ENCODE measurements at regions not wholly inside any gene's neighbourhood (a gene's known extent, or its start where the extent isn't known, plus 50 kb on each side); places are given as distances from the start of the nearest gene placed in this dataset.
"Not testable (repeated sequence)": the region's sequence is repeated elsewhere in the genome, so short reads cannot be mapped to it uniquely, and the experiment has no call there.

DNA sequence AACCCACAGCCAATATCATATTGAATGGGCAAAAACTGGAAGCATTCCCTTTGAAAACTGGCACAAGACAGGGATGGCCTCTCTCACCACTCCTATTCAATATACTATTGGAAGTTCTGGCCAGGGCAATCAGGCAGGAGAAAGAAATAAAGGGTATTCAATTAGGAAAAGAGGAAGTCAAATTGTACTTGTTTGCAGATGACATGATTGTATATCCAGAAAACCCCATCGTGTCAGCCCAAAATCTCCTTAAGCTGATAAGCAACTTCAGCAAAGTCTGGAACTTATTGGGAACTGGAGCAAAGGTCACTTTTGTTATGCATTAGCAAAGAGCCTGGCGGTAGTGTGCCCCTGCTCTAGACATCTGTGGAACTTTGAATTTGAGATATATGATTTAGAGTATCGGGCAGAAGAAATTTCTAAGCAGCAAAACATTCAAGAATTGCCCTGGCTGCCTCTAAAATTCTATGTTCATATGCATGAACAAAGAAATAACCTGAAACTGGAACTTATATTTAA is 53.4 kb upstream of the PSMA1 start:
- not testable (repeated sequence) for DNase-seq (ENCODE audit: low read depth); H3K4me3 ChIP-seq (ENCODE audit: low read depth, low read length)

DNA sequence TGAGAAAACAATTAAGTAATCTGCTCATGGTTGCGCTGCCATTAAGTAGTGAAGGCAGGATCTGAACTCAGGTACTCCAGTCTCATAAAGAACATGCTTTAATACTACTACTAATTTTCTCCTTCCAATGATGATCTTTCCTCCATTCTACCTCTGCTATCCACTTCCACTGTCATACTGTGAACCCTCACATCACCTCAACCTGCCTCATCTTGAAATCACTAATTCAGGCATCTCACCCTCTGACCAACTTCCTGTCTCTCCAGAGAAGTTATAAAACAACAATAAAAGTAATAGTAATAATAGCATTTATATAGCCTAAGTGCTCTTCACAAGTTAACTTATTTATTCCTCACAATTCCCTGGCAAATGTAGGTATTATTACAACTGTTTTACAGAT is 57.1 kb upstream of the PSMA1 start:
- no peak overlapping the region for H3K4me3 ChIP-seq (ENCODE audit: low read depth, low read length)
- no peak for DNase-seq (ENCODE audit: low read depth)
- no peak for TF ChIP-seq CTCF (IDR thresholded peaks at IDR 0.05; ENCODE audit: insufficient read depth, low read length)

DNA sequence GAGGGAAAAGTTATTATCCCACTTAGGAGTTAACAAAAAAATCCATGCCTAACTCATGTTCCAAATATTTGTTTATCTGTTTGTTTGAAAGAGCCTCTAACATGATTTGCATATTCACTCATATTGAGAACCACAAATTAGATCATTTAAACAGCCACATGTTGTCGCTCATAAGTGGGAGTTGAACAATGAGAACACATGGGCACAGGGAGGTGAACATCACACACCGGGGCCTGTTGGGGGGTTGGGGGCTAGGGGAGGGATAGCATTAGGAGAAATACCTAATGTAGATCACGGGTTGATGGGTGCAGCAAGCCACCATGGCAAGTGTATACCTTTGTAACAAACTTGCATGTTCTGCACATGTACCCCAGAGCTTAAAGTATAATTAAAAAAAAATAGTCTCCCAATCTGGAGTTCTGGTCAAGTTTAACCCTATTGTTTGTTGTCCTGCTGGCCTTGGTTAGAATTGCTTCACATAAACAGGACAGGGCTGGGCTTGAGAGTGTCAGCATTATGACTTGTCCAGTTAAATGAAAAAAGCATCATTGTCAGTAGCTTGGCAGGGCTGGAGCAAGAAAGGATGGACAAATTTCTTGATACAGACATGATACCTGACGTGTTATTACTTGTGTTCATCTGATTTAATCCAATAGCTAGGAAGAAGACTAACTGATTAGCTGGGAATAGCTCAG is 57.8 kb upstream of the PSMA1 start:
- no peak for DNase-seq (ENCODE audit: low read depth)
- no peak overlapping the region for H3K4me3 ChIP-seq (ENCODE audit: low read depth, low read length)
- TF ChIP-seq CTCF (IDR thresholded peaks at IDR 0.05; ENCODE audit: insufficient read depth, low read length) = no peak

DNA sequence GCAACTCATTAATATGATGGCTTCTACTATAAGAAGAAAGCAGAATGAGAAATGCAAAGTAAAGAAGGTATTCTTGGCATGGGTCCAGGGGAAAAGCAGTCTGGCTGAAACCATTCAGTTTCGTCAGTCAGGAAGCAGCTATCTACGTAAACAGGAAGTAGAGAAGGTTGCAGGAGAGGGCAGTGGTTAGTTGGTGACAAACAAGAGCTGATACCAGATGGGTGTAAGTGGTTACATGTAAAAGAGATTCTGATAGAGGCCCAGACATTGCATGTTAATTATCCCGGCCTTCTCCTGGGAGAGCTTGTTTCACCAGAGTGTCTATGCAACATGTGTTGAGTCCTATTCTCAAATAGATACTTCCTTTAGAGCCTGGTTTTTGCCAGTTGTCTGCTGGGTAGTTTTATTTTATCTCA is 58.4 kb upstream of the PSMA1 start:
- DNase-seq (ENCODE audit: low read depth) = peak; percentile 37
- no peak overlapping the region for H3K4me3 ChIP-seq (ENCODE audit: low read depth, low read length)
- TF ChIP-seq CTCF (IDR thresholded peaks at IDR 0.05; ENCODE audit: insufficient read depth, low read length) = no peak

DNA sequence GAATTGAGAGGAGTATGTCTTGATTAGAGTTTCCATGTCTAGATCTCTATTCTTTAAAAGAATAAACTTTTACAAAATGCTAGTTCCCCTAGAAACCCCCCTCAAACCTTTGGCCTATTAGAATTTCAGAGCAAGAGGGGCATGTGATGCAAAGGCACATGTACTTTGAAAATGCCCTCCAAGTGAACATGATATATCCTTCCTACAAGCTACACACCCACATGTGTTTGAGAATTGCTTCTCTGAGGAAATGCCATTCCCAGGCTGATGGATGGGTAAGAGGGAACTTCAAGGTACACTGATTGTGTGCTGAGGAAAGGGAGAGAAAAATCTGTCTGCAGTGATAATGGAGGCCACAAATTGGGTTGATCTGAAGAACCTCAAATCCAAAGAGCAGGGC is 59.5 kb upstream of the PSMA1 start:
- TF ChIP-seq CTCF (IDR thresholded peaks at IDR 0.05; ENCODE audit: insufficient read depth, low read length) = no peak
- DNase-seq (ENCODE audit: low read depth) = no peak
- H3K4me3 ChIP-seq (ENCODE audit: low read depth, low read length) = no peak overlapping the region

DNA sequence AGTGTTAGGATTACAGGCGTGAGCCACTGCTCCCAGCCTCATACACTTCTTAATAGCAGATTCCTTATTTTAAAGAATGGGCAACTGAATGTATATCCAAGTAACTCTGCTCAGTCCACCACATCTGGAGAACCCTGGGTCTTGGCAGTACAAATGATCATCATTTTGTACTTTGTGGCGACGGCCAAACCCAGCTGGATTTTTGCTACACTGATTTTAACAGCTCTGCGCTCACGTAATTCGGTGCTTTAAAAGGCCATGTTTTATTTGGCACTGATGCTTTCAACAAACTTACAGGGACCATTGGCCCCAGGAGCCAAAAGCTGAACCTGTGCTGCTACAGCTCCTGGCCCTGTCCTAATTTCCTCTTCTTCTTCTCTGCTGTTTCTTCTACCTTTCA is 60.8 kb upstream of the PDE3B start:
- H3K4me3 ChIP-seq (ENCODE audit: low read depth, low read length) = no peak overlapping the region
- DNase-seq (ENCODE audit: low read depth) = no peak
- no peak for TF ChIP-seq CTCF (IDR thresholded peaks at IDR 0.05; ENCODE audit: insufficient read depth, low read length)

DNA sequence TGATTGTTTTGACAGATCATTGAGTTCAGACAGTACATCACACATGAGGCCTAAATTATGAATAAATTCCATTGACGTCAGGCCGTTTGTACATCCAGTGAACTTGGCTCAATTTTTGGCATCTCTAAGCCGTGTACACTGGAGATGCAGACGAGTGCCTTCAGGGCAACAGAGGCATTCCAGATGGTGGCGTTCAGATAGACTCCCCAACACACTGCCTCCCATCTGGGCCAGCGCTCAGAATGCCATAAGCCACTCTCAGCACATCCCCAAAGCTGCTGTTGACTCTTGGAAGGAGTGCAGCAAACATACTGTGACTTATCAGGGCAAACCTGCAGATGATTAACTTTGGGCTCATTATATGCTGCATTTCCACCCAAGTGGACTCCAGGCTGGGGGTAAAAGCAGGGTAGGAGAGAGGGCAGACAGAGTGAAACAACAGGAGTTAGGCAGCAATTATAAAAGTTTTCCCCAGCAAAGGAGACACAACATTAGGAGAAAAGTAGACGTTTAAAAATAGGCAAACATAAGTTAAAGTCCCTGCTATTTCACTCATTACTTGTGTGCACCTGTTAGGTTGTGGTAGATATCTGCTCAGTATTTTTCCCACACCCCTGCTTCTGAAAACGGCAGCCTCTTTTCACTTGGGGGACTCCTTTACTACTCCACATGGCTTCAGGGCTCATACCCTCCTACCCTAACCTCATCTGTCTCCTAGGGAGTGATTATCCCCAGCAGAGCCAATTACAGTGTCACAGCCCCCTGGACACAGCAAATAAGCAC is 60.2 kb upstream of the PDE3B start:
- TF ChIP-seq CTCF (IDR thresholded peaks at IDR 0.05; ENCODE audit: insufficient read depth, low read length) = no peak
- no peak for DNase-seq (ENCODE audit: low read depth)
- H3K4me3 ChIP-seq (ENCODE audit: low read depth, low read length) = no peak overlapping the region
